HUDEP-2 (cell line): ENCODE measurements at regions not wholly inside any gene's neighbourhood (a gene's known extent, or its start where the extent isn't known, plus 50 kb on each side); places are given as distances from the start of the nearest gene placed in this dataset.
"Not testable (repeated sequence)": the region's sequence is repeated elsewhere in the genome, so short reads cannot be mapped to it uniquely, and the experiment has no call there.

Source experiments
- DNase-seq, 76 experiments: peaks; one replicate each; lab custom pipeline; 2025; ENCODE audit not compliant: unreplicated experiment in 76 of 76; lab: John Stamatoyannopoulos, UW

- not testable (repeated sequence) for DNase-seq
Observed at GRCh38 chr14:27849193-27849592, 917.4 kb upstream of the FOXG1 start.

DNA sequence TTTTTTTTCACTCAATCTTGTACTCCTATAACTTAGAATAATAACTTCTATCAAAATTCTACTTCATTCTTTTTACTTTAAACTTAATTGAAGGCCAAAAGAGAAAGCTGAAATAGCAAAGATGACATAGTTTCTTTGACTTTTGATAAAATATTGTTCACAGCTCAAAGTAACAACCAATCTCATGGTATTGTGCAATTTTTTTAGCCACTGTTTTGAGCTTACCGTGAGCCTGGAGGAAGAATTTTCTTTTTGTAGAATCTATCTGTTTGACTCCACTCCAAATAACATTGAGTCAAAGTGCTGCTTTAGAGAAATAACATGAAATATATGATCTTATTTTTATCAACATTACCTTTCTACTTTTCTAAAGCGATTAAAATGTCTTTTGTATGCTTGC lies 903.9 kb upstream of the FOXG1 start:
- DNase-seq, result no peak

DNA sequence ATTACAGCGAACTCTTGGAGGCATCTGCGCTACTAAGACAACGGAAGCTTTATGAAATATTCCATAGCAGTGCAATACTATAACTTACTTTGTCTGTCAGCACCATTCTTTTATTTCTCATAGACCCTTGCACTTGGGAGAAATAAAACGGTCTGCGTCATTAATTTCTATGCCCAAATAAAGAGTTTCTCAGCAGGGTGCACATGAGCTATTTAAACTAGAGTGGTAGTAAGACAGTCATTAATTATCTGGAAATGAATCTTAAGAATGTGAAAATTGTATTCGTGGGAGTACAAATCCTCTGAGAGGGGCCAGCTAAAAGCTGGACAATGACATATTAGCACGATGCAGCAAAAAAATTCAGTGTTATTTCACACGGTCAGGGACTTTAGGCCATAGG lies 903.4 kb upstream of the FOXG1 start:
- DNase-seq, result no peak

DNA sequence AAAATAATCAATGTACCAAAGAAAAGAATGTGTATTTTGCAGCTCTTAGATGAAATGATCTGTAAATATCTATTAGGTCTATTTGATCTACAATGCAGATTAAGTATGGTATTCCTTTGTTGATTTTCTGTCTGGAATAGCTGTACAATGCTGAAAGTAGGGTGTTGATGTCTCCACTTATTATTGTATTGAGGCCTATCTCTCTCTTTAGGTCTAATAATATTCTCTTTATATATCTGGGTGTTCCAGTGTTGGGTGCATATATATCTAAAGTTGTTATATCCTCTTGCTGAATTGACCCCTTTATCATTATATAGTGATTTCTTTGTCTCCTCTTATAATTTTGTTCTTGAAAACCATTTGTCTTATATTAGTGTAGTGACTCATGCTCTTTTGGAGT lies 885.5 kb upstream of the FOXG1 start:
- no peak for DNase-seq

- no peak for DNase-seq
Observed at GRCh38 chr14:27881646-27882045, 884.9 kb upstream of the FOXG1 start.

- no peak for DNase-seq
Observed at GRCh38 chr14:27886256-27886655, 880.3 kb upstream of the FOXG1 start.

DNA sequence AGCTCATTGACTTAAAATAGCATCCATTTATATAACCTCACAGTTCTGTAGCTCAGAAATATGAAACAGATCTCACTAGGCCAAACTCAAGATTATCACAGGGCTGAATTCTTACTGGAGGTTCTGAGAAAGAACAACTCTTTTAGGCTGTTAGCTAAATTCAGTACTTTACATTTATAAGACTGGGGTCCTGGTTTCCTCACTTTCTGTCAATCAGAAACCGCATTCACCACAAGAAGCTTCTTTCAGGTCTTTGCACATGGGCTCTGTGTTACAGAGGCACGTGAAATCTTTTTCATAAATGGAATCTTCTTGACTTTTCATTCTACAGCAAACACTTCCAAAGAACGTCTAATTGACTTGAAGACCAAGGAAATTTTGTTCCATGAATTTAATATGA lies 876.3 kb upstream of the FOXG1 start:
- no peak for DNase-seq

DNA sequence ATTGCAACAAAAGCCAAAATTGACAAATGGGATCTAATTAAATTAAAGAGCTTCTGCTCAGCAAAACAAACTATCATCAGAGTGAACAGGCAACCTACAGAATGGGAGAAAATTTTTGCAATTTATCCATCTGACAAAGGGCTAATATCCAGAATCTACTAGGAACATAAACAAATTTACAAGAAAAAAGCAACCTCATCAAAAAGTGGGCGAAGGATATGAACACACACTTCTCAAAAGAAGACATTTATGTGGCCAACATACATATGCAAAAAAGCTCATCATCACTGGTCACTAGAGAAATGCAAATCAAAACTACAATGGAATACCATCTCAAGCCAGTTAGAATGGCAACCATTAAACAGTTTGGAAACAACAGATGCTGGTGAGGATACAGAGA lies 858.1 kb upstream of the FOXG1 start:
- not testable (repeated sequence) for DNase-seq

DNA sequence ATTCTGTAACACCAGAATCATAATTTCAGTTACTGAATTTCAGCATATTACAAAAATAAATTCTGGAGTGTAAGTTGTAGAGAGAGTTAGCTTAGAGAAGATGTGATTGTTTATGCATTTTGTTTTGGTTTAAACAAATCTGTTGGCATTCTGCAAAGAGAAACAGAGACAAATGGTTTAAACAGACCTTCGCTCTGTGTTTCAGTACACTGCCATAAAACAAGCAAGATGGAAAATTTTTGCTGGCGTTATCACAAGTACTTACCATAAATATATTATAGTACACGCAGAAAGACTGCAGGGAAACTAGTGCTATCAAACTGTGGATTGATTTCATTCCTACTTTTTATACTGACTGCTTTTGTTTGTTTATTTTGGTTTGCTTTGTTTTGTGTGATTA lies 850.3 kb upstream of the FOXG1 start:
- no peak for DNase-seq

- DNase-seq, result no peak
Observed at GRCh38 chr14:27917896-27918295, 848.7 kb upstream of the FOXG1 start.

GRCh38 chr14:27927519-27927918 lies 839.1 kb upstream of the FOXG1 start:
- DNase-seq, result no peak

DNA sequence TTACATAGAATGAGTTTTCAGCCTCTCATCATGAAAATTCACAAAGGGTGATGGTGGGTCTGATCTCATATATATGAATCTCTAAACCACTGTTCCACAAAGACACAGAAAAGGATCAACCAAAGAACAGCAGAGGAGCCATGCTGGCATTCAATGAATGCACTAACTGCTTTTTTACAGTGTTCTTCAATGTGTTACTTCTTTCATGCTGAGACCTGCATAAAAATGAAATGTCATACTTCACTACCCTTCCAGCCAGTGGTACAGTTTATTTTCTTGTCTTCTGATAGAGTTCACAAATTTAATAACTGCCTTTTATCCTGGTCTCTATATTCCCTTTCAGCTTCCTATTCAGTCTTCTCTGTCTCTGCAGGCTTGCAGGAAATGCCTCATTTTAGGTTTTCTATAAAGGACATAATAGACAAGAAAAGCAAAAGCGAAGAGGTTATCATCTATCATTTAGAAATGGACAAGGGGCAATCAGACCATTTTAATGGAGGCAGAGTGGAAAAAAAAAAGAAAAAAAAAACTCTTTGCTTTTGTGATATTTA lies 836.7 kb upstream of the FOXG1 start:
- no peak for DNase-seq

DNA sequence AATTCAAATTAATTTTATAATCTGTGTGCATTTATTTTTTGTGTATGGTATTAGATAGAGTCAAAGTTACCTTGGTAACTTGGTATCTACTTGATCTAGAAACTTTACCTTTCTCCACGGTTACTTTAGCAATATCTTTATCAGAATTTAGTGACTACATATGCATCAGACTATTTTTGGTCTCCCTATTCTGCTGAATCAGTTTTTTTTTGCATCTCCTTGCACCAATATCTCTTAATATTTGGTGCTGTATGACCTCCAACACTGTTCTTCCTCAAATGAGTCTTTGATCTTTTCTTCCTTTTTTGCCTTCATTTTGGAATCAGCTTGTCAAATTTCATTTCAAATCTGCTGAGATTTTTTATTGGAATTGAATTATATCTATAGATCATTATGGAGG lies 828.2 kb upstream of the FOXG1 start:
- no peak for DNase-seq

- DNase-seq, result no peak
Observed at GRCh38 chr14:27945512-27945911, 821.1 kb upstream of the FOXG1 start.

- no peak for DNase-seq
Observed at GRCh38 chr14:27958757-27959156, 807.8 kb upstream of the FOXG1 start.

DNA sequence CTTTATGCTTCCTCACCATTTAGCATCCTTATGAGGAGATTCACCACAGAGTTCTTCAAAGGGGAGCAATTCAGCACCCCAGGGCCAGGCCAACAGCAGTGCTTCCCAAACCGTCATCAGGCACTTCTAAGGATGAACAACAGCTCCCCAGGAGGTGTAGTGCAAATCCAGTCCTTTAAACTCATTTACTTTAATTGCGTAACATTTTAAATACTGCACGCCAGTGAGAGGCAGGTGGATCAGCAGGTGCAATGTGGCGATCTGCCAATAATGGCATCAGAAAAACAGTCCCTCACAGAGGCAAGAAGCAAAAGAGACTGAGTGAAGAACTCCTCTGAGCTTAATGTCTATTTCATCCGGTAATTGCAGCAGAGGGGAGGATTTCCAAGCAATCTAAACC lies 770.9 kb upstream of the FOXG1 start:
- DNase-seq, result no peak

GRCh38 chr14:28001002-28001401 lies 765.6 kb upstream of the FOXG1 start:
- no peak for DNase-seq

DNA sequence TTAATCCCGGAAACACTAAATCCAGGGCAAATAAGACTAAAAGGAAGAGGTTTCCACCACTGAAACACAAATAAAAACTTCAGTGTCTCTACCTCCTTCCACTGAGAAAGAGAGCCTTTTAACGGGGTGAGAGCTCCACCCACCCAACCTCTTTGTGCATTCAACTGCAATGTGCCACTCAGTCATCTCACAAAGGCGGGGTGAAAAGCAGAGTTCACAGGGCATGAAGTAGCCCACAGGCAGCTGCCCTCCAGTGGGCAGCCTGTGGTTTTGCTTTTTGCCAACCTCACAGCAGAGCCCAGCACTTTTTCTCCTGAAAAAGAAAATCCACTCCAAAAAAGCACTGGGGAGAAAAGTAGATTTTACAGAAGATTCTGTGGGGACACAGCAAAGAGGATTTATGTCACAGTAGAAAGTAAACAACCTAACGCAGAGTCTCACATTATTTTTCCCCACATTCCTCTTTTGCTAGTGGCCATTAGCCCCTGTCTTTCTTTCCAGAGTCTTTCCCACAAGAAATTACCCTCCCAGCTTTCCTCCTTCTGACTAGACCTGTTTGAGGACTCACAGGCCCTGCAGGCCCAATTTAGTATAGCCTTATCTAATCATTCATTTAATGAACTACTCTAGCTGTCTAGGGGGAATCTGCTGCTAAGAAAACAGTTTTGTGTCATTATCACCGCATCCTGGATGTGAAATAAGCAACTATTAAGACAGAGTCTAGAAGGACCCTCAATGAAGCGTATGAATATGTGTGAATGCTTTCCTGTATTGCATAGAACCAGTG lies 753.8 kb upstream of the FOXG1 start:
- DNase-seq, result no peak

- DNase-seq, result no peak
Observed at GRCh38 chr14:28020112-28020511, 746.5 kb upstream of the FOXG1 start.

GRCh38 chr14:28023853-28024252 lies 742.7 kb upstream of the FOXG1 start:
- no peak for DNase-seq

- no peak for DNase-seq
Observed at GRCh38 chr14:28052251-28052650, 714.3 kb upstream of the FOXG1 start.

DNA sequence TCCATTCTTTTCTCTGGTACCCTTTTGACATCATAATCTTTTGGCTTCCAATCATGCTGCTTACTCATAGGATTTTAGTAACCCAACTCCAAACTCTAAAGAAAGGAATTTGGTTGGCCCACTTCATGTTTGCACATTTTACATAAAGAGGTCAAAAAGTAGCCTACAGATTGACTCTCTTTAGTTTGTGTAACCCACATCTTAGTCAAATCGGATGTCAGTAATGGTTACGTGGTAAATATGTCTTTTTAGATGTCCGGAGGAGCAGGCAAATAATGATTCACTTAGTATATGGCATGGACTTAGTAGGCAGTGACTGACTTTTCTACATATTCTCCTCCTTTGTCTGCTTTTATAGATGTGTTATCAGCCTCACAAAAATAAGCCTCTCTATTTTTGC lies 711.6 kb upstream of the FOXG1 start:
- DNase-seq, result no peak
